ENCODE measurements at regions not wholly inside any gene's neighbourhood (a gene's known extent, or its start where the extent isn't known, plus 50 kb on each side); places are given as distances from the start of the nearest gene placed in this dataset.
"Not testable (repeated sequence)": the region's sequence is repeated elsewhere in the genome, so short reads cannot be mapped to it uniquely, and the experiment has no call there.

DNA sequence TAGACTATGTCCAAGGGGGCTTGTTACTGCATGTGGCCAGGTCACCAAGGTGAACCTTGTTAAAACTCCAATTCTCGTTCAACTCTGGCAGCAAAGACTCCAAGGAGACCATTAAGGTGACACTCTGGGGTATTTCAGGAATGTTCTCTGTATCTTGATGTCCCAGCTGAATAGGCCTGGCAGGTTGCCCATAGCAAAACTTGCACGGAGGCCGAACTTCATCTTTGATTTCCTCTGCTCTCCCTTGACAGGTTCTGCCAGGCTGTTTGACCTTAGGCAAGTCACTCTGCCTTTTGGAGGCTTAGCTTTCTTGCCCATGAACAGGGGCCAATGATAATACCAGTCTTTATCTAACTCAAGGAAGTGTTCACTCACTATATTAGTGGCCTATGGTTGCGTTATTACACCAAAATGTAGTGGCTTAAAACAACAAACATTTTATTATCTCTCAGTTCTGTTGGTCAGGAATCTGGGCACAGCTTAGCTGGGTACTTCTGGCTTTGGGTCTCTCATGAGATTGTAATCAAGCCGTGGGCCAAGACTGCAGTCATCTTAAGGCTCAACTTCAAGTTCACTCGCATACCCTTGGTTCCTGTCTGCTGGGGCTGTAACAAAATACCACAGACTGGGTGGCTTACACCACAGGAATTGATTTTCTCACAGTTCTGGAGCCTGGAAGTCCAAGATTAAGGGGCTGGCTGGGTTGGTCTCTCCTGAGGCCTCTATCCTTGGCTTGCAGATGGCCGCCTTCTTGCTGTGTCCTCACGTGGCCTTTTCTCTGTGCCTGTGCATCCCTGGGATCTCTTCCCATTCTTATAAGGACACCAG lies 168.5 kb downstream of the UTP18 start (continued):
- TF ChIP-seq EZH2 (IDR thresholded peaks at IDR 0.05; ENCODE audit: borderline replicate concordance, control insufficient read depth, low read depth, low read length): no peak

DNA sequence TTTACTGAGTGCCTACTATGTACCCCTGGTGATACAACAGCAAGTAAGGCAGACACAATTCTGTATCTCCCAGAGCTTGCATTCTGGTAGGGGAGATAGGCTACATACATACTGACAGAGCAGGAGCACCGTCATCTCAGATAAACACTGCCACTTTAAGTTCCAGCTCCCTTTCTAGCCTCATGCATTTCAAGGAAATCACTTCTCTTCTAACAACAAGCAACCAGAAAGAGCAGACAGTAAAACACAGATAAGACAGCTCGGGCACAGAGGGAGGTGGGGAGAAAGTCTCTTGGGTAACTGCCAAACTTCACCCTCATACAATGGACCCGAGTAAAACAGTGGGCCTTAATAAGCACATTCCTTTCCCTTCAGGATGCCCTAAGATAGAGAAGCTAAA lies 169.6 kb downstream of the UTP18 start:
- in situ Hi-C loops (cut with MboI); BruUV-seq (replicated peaks); intact Hi-C loops (cut with micrococcal nuclease; ENCODE audit: unreplicated experiment); CTCF ChIA-PET; DNase-seq (ENCODE audit: low read depth, low spot score); H4K20me1 ChIP-seq (ENCODE audit: control insufficient read depth, insufficient read depth); H3K27ac ChIP-seq (ENCODE audit: control insufficient read depth, insufficient read depth); H3K4me3 ChIP-seq; H2AFZ ChIP-seq (ENCODE audit: control insufficient read depth, low read depth, low read length); H3K9ac ChIP-seq (ENCODE audit: control insufficient read depth, insufficient read depth, low read length); FAIRE-seq; H3K4me1 ChIP-seq (ENCODE audit: control insufficient read depth, insufficient read depth, low read length); H3K36me3 ChIP-seq (ENCODE audit: control insufficient read depth in 2 of 2, insufficient read depth in 2 of 2, low read length in 1 of 2); POLR2A ChIA-PET; ATAC-seq; H3K79me2 ChIP-seq (ENCODE audit: control insufficient read depth, insufficient read depth, low read length); SMC1A ChIA-PET (ENCODE audit: uncharacterized antibody, unreplicated experiment); H3K9me3 ChIP-seq (replicated peaks; ENCODE audit: control insufficient read depth, insufficient read depth, low read length); H3K27me3 ChIP-seq (replicated peaks in 1 of 2; ENCODE audit: control insufficient read depth in 2 of 2, insufficient read depth in 2 of 2, low read length in 1 of 2); H3K4me2 ChIP-seq (ENCODE audit: control insufficient read depth, insufficient read depth): not testable (repeated sequence)
- 32% methylated on average over 3 of the region's 3 CpGs for WGBS (ENCODE audit: insufficient coverage, insufficient replicate concordance, low lambda C conversion rate, missing lambda C conversion rate)
- RAD21 ChIA-PET (ENCODE audit: unreplicated experiment): interaction anchor here (0.6 kb wide), 1 partner anchor 56 kb away, joined by 3 read pairs; no protein-coding TSS in a partner anchor

DNA sequence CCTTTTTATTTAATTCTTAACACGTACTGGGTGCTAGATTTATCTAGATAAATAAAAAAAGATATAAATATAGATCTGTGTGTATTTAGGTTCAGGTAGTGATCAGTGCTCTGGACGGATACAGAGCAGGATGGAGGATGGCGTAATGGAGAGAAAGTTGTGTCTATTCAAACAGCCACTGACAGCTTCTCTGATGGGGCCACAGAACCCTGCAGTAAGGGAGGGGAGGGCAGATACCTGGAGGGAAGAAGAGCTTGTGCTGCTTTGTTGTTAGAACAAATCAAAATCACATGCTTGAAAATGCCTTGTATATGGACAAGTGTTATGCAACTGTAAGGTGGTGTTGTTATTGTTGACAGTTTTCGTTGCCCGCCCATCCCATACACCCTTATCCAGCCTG lies 170.2 kb downstream of the UTP18 start:
- FAIRE-seq: no peak
- ChIA-PET CTCF (no interaction called here), POLR2A (no interaction called here), SMC1A (ENCODE audit: uncharacterized antibody, unreplicated experiment) (no interaction called here), RAD21 (ENCODE audit: unreplicated experiment) (interaction anchor here (0.6 kb wide), 2 partner anchors 57 to 1973 kb away, joined by 3 read pairs; no protein-coding TSS in a partner anchor)
- no peak overlapping the region for H3K4me2 ChIP-seq (ENCODE audit: control insufficient read depth, insufficient read depth)
- no peak overlapping the region for H3K4me3 ChIP-seq
- no peaks in the 10 kb centered on the region for H3K27me3 ChIP-seq (replicated peaks in 1 of 2; ENCODE audit: control insufficient read depth in 2 of 2, insufficient read depth in 2 of 2, low read length in 1 of 2)
- no peak overlapping the region for H3K9ac ChIP-seq (ENCODE audit: control insufficient read depth, insufficient read depth, low read length)
- BruUV-seq (replicated peaks): no TSS peak
- H3K27ac ChIP-seq (ENCODE audit: control insufficient read depth, insufficient read depth): no peak overlapping the region
- TF ChIP-seq, protein P1, sequence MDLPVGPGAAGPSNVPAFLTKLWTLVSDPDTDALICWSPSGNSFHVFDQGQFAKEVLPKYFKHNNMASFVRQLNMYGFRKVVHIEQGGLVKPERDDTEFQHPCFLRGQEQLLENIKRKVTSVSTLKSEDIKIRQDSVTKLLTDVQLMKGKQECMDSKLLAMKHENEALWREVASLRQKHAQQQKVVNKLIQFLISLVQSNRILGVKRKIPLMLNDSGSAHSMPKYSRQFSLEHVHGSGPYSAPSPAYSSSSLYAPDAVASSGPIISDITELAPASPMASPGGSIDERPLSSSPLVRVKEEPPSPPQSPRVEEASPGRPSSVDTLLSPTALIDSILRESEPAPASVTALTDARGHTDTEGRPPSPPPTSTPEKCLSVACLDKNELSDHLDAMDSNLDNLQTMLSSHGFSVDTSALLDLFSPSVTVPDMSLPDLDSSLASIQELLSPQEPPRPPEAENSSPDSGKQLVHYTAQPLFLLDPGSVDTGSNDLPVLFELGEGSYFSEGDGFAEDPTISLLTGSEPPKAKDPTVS (IDR thresholded peaks at IDR 0.05; ENCODE audit: low read depth, low read length): no peak
- TF ChIP-seq ZNF24 (IDR thresholded peaks at IDR 0.05): no peak
- TF ChIP-seq, protein P2, sequence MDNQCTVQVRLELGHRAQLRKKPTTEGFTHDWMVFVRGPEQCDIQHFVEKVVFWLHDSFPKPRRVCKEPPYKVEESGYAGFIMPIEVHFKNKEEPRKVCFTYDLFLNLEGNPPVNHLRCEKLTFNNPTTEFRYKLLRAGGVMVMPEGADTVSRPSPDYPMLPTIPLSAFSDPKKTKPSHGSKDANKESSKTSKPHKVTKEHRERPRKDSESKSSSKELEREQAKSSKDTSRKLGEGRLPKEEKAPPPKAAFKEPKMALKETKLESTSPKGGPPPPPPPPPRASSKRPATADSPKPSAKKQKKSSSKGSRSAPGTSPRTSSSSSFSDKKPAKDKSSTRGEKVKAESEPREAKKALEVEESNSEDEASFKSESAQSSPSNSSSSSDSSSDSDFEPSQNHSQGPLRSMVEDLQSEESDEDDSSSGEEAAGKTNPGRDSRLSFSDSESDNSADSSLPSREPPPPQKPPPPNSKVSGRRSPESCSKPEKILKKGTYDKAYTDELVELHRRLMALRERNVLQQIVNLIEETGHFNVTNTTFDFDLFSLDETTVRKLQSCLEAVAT (IDR thresholded peaks at IDR 0.05): no peak
- no peaks in the 10 kb centered on the region for H3K36me3 ChIP-seq (ENCODE audit: control insufficient read depth in 2 of 2, insufficient read depth in 2 of 2, low read length in 1 of 2)
- in situ Hi-C loops (cut with MboI) (no loop called here), intact Hi-C loops (cut with micrococcal nuclease; ENCODE audit: unreplicated experiment) (no loop called here)
- 61% methylated on average over 5 of the region's 5 CpGs for WGBS (ENCODE audit: insufficient coverage, insufficient replicate concordance, low lambda C conversion rate, missing lambda C conversion rate)
- no peaks in the 10 kb centered on the region for H4K20me1 ChIP-seq (ENCODE audit: control insufficient read depth, insufficient read depth)
- H3K4me1 ChIP-seq (ENCODE audit: control insufficient read depth, insufficient read depth, low read length): peaks cover 4% of the 10 kb centered on the region; the same call in 1 of the 2 replicates
- no peaks in the 10 kb centered on the region for H3K79me2 ChIP-seq (ENCODE audit: control insufficient read depth, insufficient read depth, low read length)
- DNase-seq (ENCODE audit: low read depth, low spot score): no peak
- no peaks in the 10 kb centered on the region for H3K9me3 ChIP-seq (replicated peaks; ENCODE audit: control insufficient read depth, insufficient read depth, low read length)
- H2AFZ ChIP-seq (ENCODE audit: control insufficient read depth, low read depth, low read length): no peak overlapping the region
- no peak for ATAC-seq

Measured in GM12878 (cell line).